ENCODE measurements at regions not wholly inside any gene's neighbourhood (a gene's known extent, or its start where the extent isn't known, plus 50 kb on each side); places are given as distances from the start of the nearest gene placed in this dataset.

DNA sequence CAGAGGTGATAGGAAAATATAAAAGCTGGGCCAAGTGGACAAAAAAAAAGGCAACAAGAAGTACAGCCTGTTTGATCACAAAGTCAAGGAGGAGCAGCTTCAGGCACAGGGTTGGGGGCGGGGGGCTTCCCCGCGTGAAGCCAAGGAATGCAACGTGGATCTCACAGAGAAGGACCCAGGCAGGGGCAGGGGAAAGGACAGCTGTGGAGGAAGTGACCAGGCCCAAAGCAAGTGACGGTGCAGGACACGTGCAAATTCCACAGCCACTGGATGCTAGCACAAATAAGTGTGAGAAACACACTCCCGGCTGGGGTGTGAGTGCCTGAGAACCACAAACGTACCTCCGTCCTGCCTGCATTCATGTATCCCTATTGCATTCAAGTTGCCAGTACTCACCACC is 77.7 kb upstream of the DSCAM start:
- TF ChIP-seq SUZ12 (IDR thresholded peaks at IDR 0.05) (no peak), LEF1 (IDR thresholded peaks at IDR 0.05; ENCODE audit: borderline replicate concordance) (no peak), HDGF (IDR thresholded peaks at IDR 0.05; ENCODE audit: borderline replicate concordance) (no peak), SP1 (IDR thresholded peaks at IDR 0.05) (no peak), FOXA1 (IDR thresholded peaks at IDR 0.05) (no peak), FOXM1 (IDR thresholded peaks at IDR 0.05; ENCODE audit: borderline replicate concordance) (no peak), ZNF384 (IDR thresholded peaks at IDR 0.05) (no peak), FOXK2 (IDR thresholded peaks at IDR 0.05) (no peak), CTBP1 (IDR thresholded peaks at IDR 0.05; ENCODE audit: borderline replicate concordance) (no peak), NFRKB (IDR thresholded peaks at IDR 0.05) (no peak)

Measured in HEK293T (cell line).